Pancreas (tissue), 10 donors: ENCODE measurements at regions not wholly inside any gene's neighbourhood (a gene's known extent, or its start where the extent isn't known, plus 50 kb on each side); places are given as distances from the start of the nearest gene placed in this dataset.
A peak's percentile ranks its signal among the peaks of the same experiment; 100 is the strongest.

ENCODE experiments used
- ATAC-seq, 4 donors: fragments of 200-7000 bp; cut with Tn5 transposase; one replicate each; pipeline versions ENCODE4 v1.8.0 to v1.9.1; 2020; ENCODE audit warnings: mild to moderate bottlenecking in 4 of 4, moderate library complexity in 4 of 4
- DNase-seq, 6 donors: peaks; one replicate each; pipeline ENCODE4 v3.0.0-alpha.2; 2020
- FAIRE-seq: peaks from 2 replicates; lab custom pipeline; 2012; peaks lifted over from hg19 to GRCh38; lab: Jason Lieb, UNC
- H3K27ac ChIP-seq, 4 donors: fragments of 200-600 bp; sonication (generic); 1 replicate in 3 of 4; 2 replicates in 1 of 4; pipeline versions ENCODE4 v1.5.0 to v1.8.0; 2020
- H3K27me3 ChIP-seq, 4 donors: fragments of 200-600 bp; one replicate each; pipeline ENCODE4 v1.8.0; 2021
- H3K36me3 ChIP-seq, 3 donors: fragments of 200-600 bp; sonication (generic) in 1 of 3; one replicate each; pipeline versions ENCODE4 v1.5.0 to v1.8.0; 2020 to 2021
- H3K4me1 ChIP-seq, 3 donors: fragments of 200-600 bp; one replicate each; pipeline ENCODE4 v1.8.0; 2021
- H3K4me3 ChIP-seq, 4 donors: fragments of 200-600 bp; sonication (generic) in 2 of 4; one replicate each; pipeline versions ENCODE4 v1.5.0 to v1.8.0; 2020 to 2021
- H3K9me3 ChIP-seq, 4 donors: fragments of 200-600 bp; one replicate each; pipeline ENCODE4 v1.8.0; 2021
- WGBS, 2 donors: extraction: QIAGEN DNeasy Blood & Tissue Kit; methylation state at CpG; one replicate each; pipeline ENCODE4 v1.1.7; 2013; 5-methylcytosine and 5-hydroxymethylcytosine counted together
- intact Hi-C, 3 donors: fragments of 100-400 bp; cut with DNase I; formaldehyde crosslinking; loops; one replicate each; pipeline versions ENCODE4 v1.11.1 to v1.14.2; 2022
- TF ChIP-seq, protein P1 (sequence below), 4 donors: fragments of 200-600 bp; sonication (generic) in 3 of 4; IDR thresholded peaks; one replicate each; pipeline versions ENCODE4 v1.5.0 to v1.8.0; 2021; ENCODE audit warnings: antibody characterized with exemption in 4 of 4
- donor health status: healthy with polysubstance abuse.
- donor health status: DM: no; HTN: no; CAD: no; lungs with moderate emphysema.
- donor health status: DM: no; HTN: no; CAD: no.
- donor health status: control.
- donor health status: control.
- donor health status: Bipolar disorder and iron deficiency.
- donor health status: DM: yes; HTN: yes; CAD: no.
- donor health status: DM: no; HTN: no; CAD: no.
- donor health status: DM: no; HTN: no; CAD: no.
- donor health status: DM: yes; HTN: yes; CAD: no.

DNA sequence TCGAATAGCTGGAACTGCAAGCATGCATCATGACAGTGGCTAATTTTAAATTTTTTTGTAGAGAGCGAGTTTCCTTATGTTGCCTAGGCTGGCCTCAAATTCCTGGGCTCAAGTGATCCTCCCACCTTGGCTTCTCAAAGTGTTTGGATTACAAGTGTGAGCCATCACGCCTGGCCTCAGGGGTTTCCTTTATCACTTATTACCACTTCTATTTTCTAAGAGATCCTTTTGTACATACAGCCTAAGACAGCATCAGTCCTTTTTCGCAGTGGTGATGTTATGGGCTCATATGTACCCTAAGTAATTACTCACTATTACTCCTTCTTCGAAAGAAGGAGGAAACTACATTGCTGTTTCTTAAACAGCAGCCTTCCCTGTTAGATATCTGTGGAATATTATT, 54.1 kb upstream of the CDKN2AIP start:
- Histone ChIP-seq H3K36me3 (no peaks in the 10 kb centered on the region), H3K4me3 (no peak overlapping the region), H3K27ac (no peak overlapping the region), H3K9me3 (no peaks in the 10 kb centered on the region), H3K27me3 (no peaks in the 10 kb centered on the region), H3K4me1 (no peaks in the 10 kb centered on the region)
- TF ChIP-seq, protein P1, sequence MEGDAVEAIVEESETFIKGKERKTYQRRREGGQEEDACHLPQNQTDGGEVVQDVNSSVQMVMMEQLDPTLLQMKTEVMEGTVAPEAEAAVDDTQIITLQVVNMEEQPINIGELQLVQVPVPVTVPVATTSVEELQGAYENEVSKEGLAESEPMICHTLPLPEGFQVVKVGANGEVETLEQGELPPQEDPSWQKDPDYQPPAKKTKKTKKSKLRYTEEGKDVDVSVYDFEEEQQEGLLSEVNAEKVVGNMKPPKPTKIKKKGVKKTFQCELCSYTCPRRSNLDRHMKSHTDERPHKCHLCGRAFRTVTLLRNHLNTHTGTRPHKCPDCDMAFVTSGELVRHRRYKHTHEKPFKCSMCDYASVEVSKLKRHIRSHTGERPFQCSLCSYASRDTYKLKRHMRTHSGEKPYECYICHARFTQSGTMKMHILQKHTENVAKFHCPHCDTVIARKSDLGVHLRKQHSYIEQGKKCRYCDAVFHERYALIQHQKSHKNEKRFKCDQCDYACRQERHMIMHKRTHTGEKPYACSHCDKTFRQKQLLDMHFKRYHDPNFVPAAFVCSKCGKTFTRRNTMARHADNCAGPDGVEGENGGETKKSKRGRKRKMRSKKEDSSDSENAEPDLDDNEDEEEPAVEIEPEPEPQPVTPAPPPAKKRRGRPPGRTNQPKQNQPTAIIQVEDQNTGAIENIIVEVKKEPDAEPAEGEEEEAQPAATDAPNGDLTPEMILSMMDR (IDR thresholded peaks at IDR 0.05) = no peak
- 68 to 80% methylated on average over 5 of the region's 5 CpGs for WGBS, 2 donors
- ATAC-seq (no peak), DNase-seq (no peak), FAIRE-seq (no peak)
- intact Hi-C loops = no loop called here

GRCh38 chr4:183391204-183391603, 53.2 kb upstream of the CDKN2AIP start:
- Histone ChIP-seq H3K9me3 (no peaks in the 10 kb centered on the region), H3K36me3 (no peaks in the 10 kb centered on the region), H3K4me1 (no peaks in the 10 kb centered on the region), H3K4me3 (no peak overlapping the region), H3K27me3 (no peaks in the 10 kb centered on the region), H3K27ac (no peak overlapping the region)
- no peak for FAIRE-seq
- ATAC-seq = peak in 2 of 4 donors; percentile 47 to 54
- TF ChIP-seq, protein P1 (IDR thresholded peaks at IDR 0.05) = no peak
- no peak for DNase-seq
- intact Hi-C loops = no loop called here
- WGBS, 2 donors = 0 to 9% methylated on average over 3 of the region's 3 CpGs

DNA sequence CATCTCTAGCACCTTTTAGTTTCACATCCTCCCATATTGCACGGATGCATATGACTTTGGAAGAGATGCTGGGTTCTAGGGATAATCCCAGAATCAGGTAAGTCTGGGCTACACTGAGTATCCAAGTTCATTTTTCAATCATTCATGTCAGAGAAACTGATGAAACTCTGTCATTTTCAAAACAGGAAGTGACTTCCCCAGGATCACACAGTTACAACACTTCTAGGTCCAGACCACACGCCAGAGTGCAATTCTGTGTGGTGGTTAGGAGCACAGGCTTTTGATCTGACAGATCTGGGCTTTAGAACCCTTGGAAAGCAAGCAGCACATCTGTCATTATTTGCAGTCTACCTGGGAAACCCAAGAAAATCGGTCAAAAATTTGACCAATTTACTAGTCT, 52.1 kb upstream of the CDKN2AIP start:
- no peaks in the 10 kb centered on the region for H3K36me3 ChIP-seq
- TF ChIP-seq, protein P1 (IDR thresholded peaks at IDR 0.05) = no peak
- H3K27me3 ChIP-seq = no peaks in the 10 kb centered on the region
- no peaks in the 10 kb centered on the region for H3K4me1 ChIP-seq
- DNase-seq (no peak), ATAC-seq (no peak), FAIRE-seq (no peak)
- intact Hi-C loops = no loop called here
- 76 to 86% methylated on average over 3 of the region's 3 CpGs for WGBS, 2 donors
- H3K27ac ChIP-seq = no peak overlapping the region
- H3K4me3 ChIP-seq = no peak overlapping the region
- no peaks in the 10 kb centered on the region for H3K9me3 ChIP-seq

DNA sequence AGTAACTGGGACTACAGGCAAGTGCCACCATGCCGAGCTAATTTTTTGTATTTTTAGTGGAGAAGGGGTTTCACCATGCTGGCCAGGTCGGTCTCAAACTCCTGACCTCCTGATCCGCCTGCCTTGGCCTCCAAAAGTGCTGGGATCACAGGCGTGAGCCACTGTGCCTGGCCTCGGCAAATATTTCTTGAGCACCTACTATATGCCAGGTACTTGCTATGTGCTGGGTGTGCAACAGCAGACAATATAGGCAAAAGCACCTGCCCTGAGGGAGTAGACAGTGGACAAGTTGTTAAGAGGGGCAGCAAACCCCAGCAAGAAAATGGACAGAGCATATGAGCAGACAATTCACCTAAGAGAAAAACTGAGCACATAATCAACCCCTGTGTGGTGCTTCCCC, 51.0 kb upstream of the CDKN2AIP start:
- TF ChIP-seq, protein P1 (IDR thresholded peaks at IDR 0.05) = no peak
- Histone ChIP-seq H3K36me3 (no peaks in the 10 kb centered on the region), H3K4me1 (peaks cover 0 to 3% (median 0%) of the 10 kb centered on the region in 3 donors), H3K27me3 (no peaks in the 10 kb centered on the region), H3K9me3 (no peaks in the 10 kb centered on the region), H3K27ac (no peak overlapping the region), H3K4me3 (no peak overlapping the region)
- 86 to 97% methylated on average over 5 of the region's 5 CpGs for WGBS, 2 donors
- ATAC-seq (no peak), DNase-seq (no peak), FAIRE-seq (no peak)
- intact Hi-C loops = no loop called here

- Histone ChIP-seq H3K27me3 (no peaks in the 10 kb centered on the region), H3K4me3 (no peak overlapping the region), H3K4me1 (peaks cover 0 to 3% (median 0%) of the 10 kb centered on the region in 3 donors), H3K36me3 (no peaks in the 10 kb centered on the region), H3K9me3 (no peaks in the 10 kb centered on the region), H3K27ac (no peak overlapping the region)
- FAIRE-seq (no peak), ATAC-seq (no peak), DNase-seq (no peak)
- intact Hi-C loops = no loop called here
- TF ChIP-seq, protein P1 (IDR thresholded peaks at IDR 0.05) = no peak
- WGBS, 2 donors = 81 to 85% methylated on average over 19 of the region's 19 CpGs
Observed at GRCh38 chr4:183394166-183394951, 50.1 kb upstream of the CDKN2AIP start.
